DOHH2 (cell line): ENCODE measurements at regions not wholly inside any gene's neighbourhood (a gene's known extent, or its start where the extent isn't known, plus 50 kb on each side); places are given as distances from the start of the nearest gene placed in this dataset.

Experiments
- H3F3A ChIP-seq: fragments of 200-600 bp; sonication (generic), shearing (Covaris generic); 2 replicates; pipeline ENCODE4 v1.6.0; 2016; ENCODE audit warnings: antibody characterized with exemption, mild to moderate bottlenecking; ENCODE audit not compliant: control insufficient read depth, insufficient read depth
- H3K27ac ChIP-seq: fragments of 200-600 bp; sonication (generic); 2 replicates; pipeline ENCODE4 v1.5.1; 2014; ENCODE audit warnings: low read depth, mild to moderate bottlenecking, low read length, moderate library complexity
- H3K27me3 ChIP-seq: fragments of 200-600 bp; sonication (generic); 2 replicates; pipeline ENCODE4 v1.6.1; 2014; ENCODE audit warnings: mild to moderate bottlenecking, low read length, mixed read lengths; ENCODE audit not compliant: control insufficient read depth
- H3K36me3 ChIP-seq: fragments of 200-600 bp; sonication (generic); 2 replicates; pipeline ENCODE4 v1.6.1; 2014; ENCODE audit warnings: mild to moderate bottlenecking, low read length, moderate library complexity, mixed read lengths; ENCODE audit not compliant: control insufficient read depth
- H3K4me1 ChIP-seq: fragments of 200-600 bp; sonication (generic); 2 replicates; pipeline ENCODE4 v1.6.1; 2014; ENCODE audit warnings: mild to moderate bottlenecking, low read length, mixed read lengths; ENCODE audit not compliant: control insufficient read depth
- H3K4me2 ChIP-seq: fragments of 200-600 bp; sonication (generic); 2 replicates; pipeline ENCODE4 v1.6.0; 2014; ENCODE audit warnings: mild to moderate bottlenecking, low read length, moderate library complexity
- H3K4me3 ChIP-seq: fragments of 200-600 bp; sonication (generic); 2 replicates; pipeline ENCODE4 v1.5.1; 2014; ENCODE audit warnings: mild to moderate bottlenecking, low read length, mixed read lengths
- H3K79me2 ChIP-seq: fragments of 200-600 bp; sonication (generic); 2 replicates; pipeline ENCODE4 v1.6.1; 2014; ENCODE audit warnings: mild to moderate bottlenecking, low read length, mixed read lengths; ENCODE audit not compliant: control insufficient read depth
- H3K9me2 ChIP-seq: fragments of 200-600 bp; sonication (generic); replicated peaks from 2 replicates; pipeline ENCODE4 v1.6.1; 2014; ENCODE audit warnings: mild to moderate bottlenecking, low read length, mixed read lengths; ENCODE audit not compliant: control insufficient read depth
- H3K9me3 ChIP-seq: fragments of 200-600 bp; sonication (generic); 2 replicates; pipeline ENCODE4 v1.6.1; 2014; ENCODE audit warnings: antibody characterized with exemption, low read length, mixed read lengths; ENCODE audit not compliant: control insufficient read depth, insufficient read depth
- H4K20me1 ChIP-seq: fragments of 200-600 bp; sonication (generic); 2 replicates; pipeline ENCODE4 v1.6.0; 2014; ENCODE audit warnings: low read depth, mild to moderate bottlenecking, antibody characterized with exemption, low read length, moderate library complexity; ENCODE audit not compliant: control insufficient read depth, insufficient read depth
- CTCF ChIP-seq: fragments of 200-600 bp; sonication (generic); IDR thresholded peaks from one replicate; pipeline ENCODE4 v1.5.1; 2014; ENCODE audit warnings: antibody characterized with exemption, mild to moderate bottlenecking, low read depth, low read length; ENCODE audit not compliant: poor library complexity, severe bottlenecking
- EZH2phosphoT487 ChIP-seq: fragments of 200-600 bp; sonication (generic); IDR thresholded peaks from 2 replicates; pipeline ENCODE4 v1.6.1; 2017; ENCODE audit warnings: borderline replicate concordance, mild to moderate bottlenecking, antibody characterized with exemption, low read length, moderate library complexity, mixed read lengths

GRCh38 chr7:49333180-49333881 is 409.0 kb downstream of the CDC14C start:
- Histone ChIP-seq H3K36me3 (no peaks in the 10 kb centered on the region), H3K79me2 (no peaks in the 10 kb centered on the region), H3K4me3 (no peak overlapping the region), H3K4me2 (no peak overlapping the region), H3K27me3 (no peaks in the 10 kb centered on the region), H3K9me3 (no peaks in the 10 kb centered on the region), H4K20me1 (no peaks in the 10 kb centered on the region), H3K9me2 (no peaks in the 10 kb centered on the region), H3K27ac (no peak overlapping the region), H3K4me1 (no peaks in the 10 kb centered on the region), H3F3A (no peaks in the 10 kb centered on the region)
- TF ChIP-seq CTCF, result no peak
- TF ChIP-seq EZH2phosphoT487, result no peak

- no peaks in the 10 kb centered on the region for H3K4me1 ChIP-seq
- no peaks in the 10 kb centered on the region for H3K36me3 ChIP-seq
- no peak overlapping the region for H3K4me2 ChIP-seq
- no peaks in the 10 kb centered on the region for H3K79me2 ChIP-seq
- no peaks in the 10 kb centered on the region for H4K20me1 ChIP-seq
- H3K9me3 ChIP-seq, result no peaks in the 10 kb centered on the region
- H3K27ac ChIP-seq, result no peak overlapping the region
- H3K4me3 ChIP-seq, result no peak overlapping the region
- no peaks in the 10 kb centered on the region for H3K27me3 ChIP-seq
- no peaks in the 10 kb centered on the region for H3K9me2 ChIP-seq
- TF ChIP-seq CTCF (no peak), EZH2phosphoT487 (no peak)
- no peaks in the 10 kb centered on the region for H3F3A ChIP-seq
These were observed 417.5 kb downstream of the CDC14C start for GRCh38 chr7:49341849-49342248.

GRCh38 chr7:49344556-49344955 is 420.2 kb downstream of the CDC14C start:
- no peaks in the 10 kb centered on the region for H3K4me1 ChIP-seq

More at GRCh38 chr7:49344556-49344955, 420.2 kb downstream of the CDC14C start:
- no peaks in the 10 kb centered on the region for H3K9me2 ChIP-seq
- no peak overlapping the region for H3K4me3 ChIP-seq
- no peaks in the 10 kb centered on the region for H3K36me3 ChIP-seq
- H4K20me1 ChIP-seq, result no peaks in the 10 kb centered on the region
- no peaks in the 10 kb centered on the region for H3K79me2 ChIP-seq
- no peaks in the 10 kb centered on the region for H3K27me3 ChIP-seq
- no peaks in the 10 kb centered on the region for H3F3A ChIP-seq
- TF ChIP-seq EZH2phosphoT487 (no peak), CTCF (no peak)
- H3K4me2 ChIP-seq, result no peak overlapping the region
- H3K27ac ChIP-seq, result no peak overlapping the region
- no peaks in the 10 kb centered on the region for H3K9me3 ChIP-seq
